ENCODE measurements at regions not wholly inside any gene's neighbourhood (a gene's known extent, or its start where the extent isn't known, plus 50 kb on each side); places are given as distances from the start of the nearest gene placed in this dataset.

GRCh38 chrX:51824061-51824460 lies 69.4 kb upstream of the MAGED1 start:
- TF ChIP-seq CTCF (IDR thresholded peaks at IDR 0.05; ENCODE audit: insufficient read depth, low read length, poor library complexity, severe bottlenecking): no peak
- H3K4me3 ChIP-seq (replicated peaks; ENCODE audit: low read depth, low read length): no peak overlapping the region
- no peaks in the 10 kb centered on the region for H3K36me3 ChIP-seq (ENCODE audit: control insufficient read depth, insufficient read depth, low read length)
- no peaks in the 10 kb centered on the region for H3K27me3 ChIP-seq (replicated peaks; ENCODE audit: control insufficient read depth, insufficient read depth, low read length)
- no peak for DNase-seq (ENCODE audit: extremely low read depth, insufficient read length)

DNA sequence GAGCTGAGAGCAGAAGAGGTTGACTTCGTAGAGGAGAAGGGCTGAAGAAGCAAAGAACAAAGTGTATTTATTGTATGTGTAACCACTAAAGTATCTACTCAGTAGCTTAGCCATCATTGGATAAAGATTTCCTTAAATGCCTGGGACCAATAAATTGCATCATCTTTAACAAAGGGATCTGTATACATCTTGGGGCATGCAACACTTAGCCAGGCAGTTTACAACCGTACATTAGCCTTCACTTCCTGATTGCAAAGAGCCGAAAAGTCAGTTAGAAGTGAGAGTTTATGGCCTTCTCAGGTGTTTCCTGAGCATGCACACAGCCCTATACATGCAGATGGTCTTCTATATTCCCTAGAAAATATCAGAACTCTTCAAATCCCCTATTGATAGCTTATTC lies 68.0 kb upstream of the MAGED1 start:
- DNase-seq (ENCODE audit: extremely low read depth, insufficient read length): no peak
- no peaks in the 10 kb centered on the region for H3K36me3 ChIP-seq (ENCODE audit: control insufficient read depth, insufficient read depth, low read length)
- H3K27me3 ChIP-seq (replicated peaks; ENCODE audit: control insufficient read depth, insufficient read depth, low read length): no peaks in the 10 kb centered on the region
- H3K4me3 ChIP-seq (replicated peaks; ENCODE audit: low read depth, low read length): no peak overlapping the region
- no peak for TF ChIP-seq CTCF (IDR thresholded peaks at IDR 0.05; ENCODE audit: insufficient read depth, low read length, poor library complexity, severe bottlenecking)

GRCh38 chrX:51834076-51834475 lies 59.3 kb upstream of the MAGED1 start:
- DNase-seq (ENCODE audit: extremely low read depth, insufficient read length): no peak
- H3K27me3 ChIP-seq (replicated peaks; ENCODE audit: control insufficient read depth, insufficient read depth, low read length): no peaks in the 10 kb centered on the region
- H3K36me3 ChIP-seq (ENCODE audit: control insufficient read depth, insufficient read depth, low read length): no peaks in the 10 kb centered on the region
- no peak for TF ChIP-seq CTCF (IDR thresholded peaks at IDR 0.05; ENCODE audit: insufficient read depth, low read length, poor library complexity, severe bottlenecking)
- no peak overlapping the region for H3K4me3 ChIP-seq (replicated peaks; ENCODE audit: low read depth, low read length)

GRCh38 chrX:51836823-51837222 lies 56.6 kb upstream of the MAGED1 start:
- no peaks in the 10 kb centered on the region for H3K27me3 ChIP-seq (replicated peaks; ENCODE audit: control insufficient read depth, insufficient read depth, low read length)
- DNase-seq (ENCODE audit: extremely low read depth, insufficient read length): no peak
- H3K36me3 ChIP-seq (ENCODE audit: control insufficient read depth, insufficient read depth, low read length): no peaks in the 10 kb centered on the region
- no peak overlapping the region for H3K4me3 ChIP-seq (replicated peaks; ENCODE audit: low read depth, low read length)
- no peak for TF ChIP-seq CTCF (IDR thresholded peaks at IDR 0.05; ENCODE audit: insufficient read depth, low read length, poor library complexity, severe bottlenecking)

DNA sequence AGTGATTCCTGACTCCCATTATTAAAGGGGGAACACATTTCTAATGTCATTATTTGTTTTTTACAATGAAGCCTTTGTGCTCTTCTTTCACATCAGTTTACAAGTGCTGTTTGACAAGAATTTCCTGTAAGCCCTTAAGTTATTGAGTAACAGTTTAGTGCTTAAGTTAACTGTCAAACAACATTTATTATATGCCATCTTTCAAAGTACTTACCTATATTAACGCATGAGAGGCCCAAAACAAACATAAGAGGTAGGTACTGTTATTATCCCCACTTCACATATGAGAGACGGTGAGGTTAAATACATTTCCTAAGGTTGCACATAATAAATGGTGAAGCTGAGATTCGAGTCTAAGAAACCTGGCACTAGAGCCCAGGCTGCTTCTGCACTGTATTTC lies 56.0 kb upstream of the MAGED1 start:
- Histone ChIP-seq H3K4me3 (replicated peaks; ENCODE audit: low read depth, low read length) (no peak overlapping the region), H3K36me3 (ENCODE audit: control insufficient read depth, insufficient read depth, low read length) (no peaks in the 10 kb centered on the region), H3K27me3 (replicated peaks; ENCODE audit: control insufficient read depth, insufficient read depth, low read length) (no peaks in the 10 kb centered on the region)
- DNase-seq (ENCODE audit: extremely low read depth, insufficient read length): no peak
- TF ChIP-seq CTCF (IDR thresholded peaks at IDR 0.05; ENCODE audit: insufficient read depth, low read length, poor library complexity, severe bottlenecking): no peak

- H3K27me3 ChIP-seq (replicated peaks; ENCODE audit: control insufficient read depth, insufficient read depth, low read length): no peaks in the 10 kb centered on the region
- no peaks in the 10 kb centered on the region for H3K36me3 ChIP-seq (ENCODE audit: control insufficient read depth, insufficient read depth, low read length)
- DNase-seq (ENCODE audit: extremely low read depth, insufficient read length): no peak
- no peak for TF ChIP-seq CTCF (IDR thresholded peaks at IDR 0.05; ENCODE audit: insufficient read depth, low read length, poor library complexity, severe bottlenecking)
- H3K4me3 ChIP-seq (replicated peaks; ENCODE audit: low read depth, low read length): no peak overlapping the region
These were observed 55.5 kb upstream of the MAGED1 start for GRCh38 chrX:51837921-51838320.

Data from GM06990 (cell line).